GM18507 (cell line): ENCODE measurements at regions not wholly inside any gene's neighbourhood (a gene's known extent, or its start where the extent isn't known, plus 50 kb on each side); places are given as distances from the start of the nearest gene placed in this dataset.
"Not testable (repeated sequence)": the region's sequence is repeated elsewhere in the genome, so short reads cannot be mapped to it uniquely, and the experiment has no call there.

ENCODE experiments used
- DNase-seq: peaks from one replicate; pipeline ENCODE4 v3.0.0; 2011; ENCODE audit warnings: low read depth; ENCODE audit not compliant: insufficient read length; ENCODE audit errors: extremely low spot score
- FAIRE-seq: peaks from 2 replicates; lab custom pipeline; 2011; peaks lifted over from hg19 to GRCh38; lab: Jason Lieb, UNC

GRCh38 chr12:67716817-67717216 lies 68.3 kb downstream of the DYRK2 start:
- no peak for FAIRE-seq
- DNase-seq: no peak

GRCh38 chr12:67719303-67719702 lies 70.8 kb downstream of the DYRK2 start:
- DNase-seq, FAIRE-seq: not testable (repeated sequence)

- DNase-seq (no peak), FAIRE-seq (no peak)
Observed at GRCh38 chr12:67720351-67720856, 71.9 kb downstream of the DYRK2 start.

- no peak for DNase-seq
- FAIRE-seq: no peak
Observed at GRCh38 chr12:67721248-67721647, 72.7 kb downstream of the DYRK2 start.

- no peak for FAIRE-seq
- DNase-seq: no peak
Observed at GRCh38 chr12:67722296-67722695, 73.8 kb downstream of the DYRK2 start.

- FAIRE-seq: no peak
Observed at GRCh38 chr12:67726868-67727267, 78.3 kb downstream of the DYRK2 start.

GRCh38 chr12:67727702-67728666 lies 79.4 kb downstream of the DYRK2 start:
- FAIRE-seq: no peak

More at GRCh38 chr12:67726868-67727267, 78.3 kb downstream of the DYRK2 start:
- DNase-seq: no peak

GRCh38 chr12:67732857-67733256 lies 84.3 kb downstream of the DYRK2 start:
- FAIRE-seq (no peak), DNase-seq (no peak)

More at GRCh38 chr12:67727702-67728666, 79.4 kb downstream of the DYRK2 start:
- no peak for DNase-seq

GRCh38 chr12:67735868-67736267 lies 87.3 kb downstream of the DYRK2 start:
- DNase-seq (no peak), FAIRE-seq (no peak)

- DNase-seq: no peak
- FAIRE-seq: no peak
Observed at GRCh38 chr12:67740711-67741110, 92.2 kb downstream of the DYRK2 start.

GRCh38 chr12:67741270-67741669 lies 92.7 kb downstream of the DYRK2 start:
- FAIRE-seq: no peak

GRCh38 chr12:67742461-67742860 lies 93.9 kb downstream of the DYRK2 start:
- no peak for FAIRE-seq

More at GRCh38 chr12:67741270-67741669, 92.7 kb downstream of the DYRK2 start:
- DNase-seq: no peak

GRCh38 chr12:67747869-67748742 lies 99.6 kb downstream of the DYRK2 start:
- DNase-seq (no peak), FAIRE-seq (no peak)

More at GRCh38 chr12:67742461-67742860, 93.9 kb downstream of the DYRK2 start:
- no peak for DNase-seq

GRCh38 chr12:67748743-67749040 lies 100.1 kb downstream of the DYRK2 start:
- FAIRE-seq (no peak), DNase-seq (no peak)

GRCh38 chr12:67750513-67751183 lies 102.1 kb downstream of the DYRK2 start:
- FAIRE-seq (no peak), DNase-seq (no peak)

- DNase-seq (no peak), FAIRE-seq (no peak)
Observed at GRCh38 chr12:67751381-67751928, 102.9 kb downstream of the DYRK2 start.

GRCh38 chr12:67752226-67752732 lies 103.7 kb downstream of the DYRK2 start:
- DNase-seq (no peak), FAIRE-seq (no peak)

GRCh38 chr12:67754933-67755697 lies 106.6 kb downstream of the DYRK2 start:
- FAIRE-seq: no peak
- no peak for DNase-seq
